Astrocyte (in vitro differentiated cells and primary cell): ENCODE measurements at regions not wholly inside any gene's neighbourhood (a gene's known extent, or its start where the extent isn't known, plus 50 kb on each side); places are given as distances from the start of the nearest gene placed in this dataset.

ENCODE experiments used
- DNase-seq: peaks from one replicate; pipeline ENCODE4 v3.0.0-alpha.2; 2010; ENCODE audit warnings: low read depth
- FAIRE-seq: peaks from 2 replicates; lab custom pipeline; 2011; peaks lifted over from hg19 to GRCh38; lab: Jason Lieb, UNC
- H2AFZ ChIP-seq: 2 replicates; pipeline ENCODE4 v1.6.0; 2012; ENCODE audit warnings: low read depth, low read length, inconsistent platforms
- H3K27ac ChIP-seq: 2 replicates; pipeline ENCODE4 v1.5.1; 2011; ENCODE audit warnings: low read depth, low read length, inconsistent platforms
- H3K27me3 ChIP-seq: 2 replicates; pipeline ENCODE4 v1.6.0; 2011; ENCODE audit warnings: low read length, inconsistent platforms; ENCODE audit not compliant: insufficient read depth
- H3K36me3 ChIP-seq: 2 replicates; pipeline ENCODE4 v1.5.1; 2011; ENCODE audit warnings: low read length, inconsistent platforms; ENCODE audit not compliant: insufficient read depth
- H3K4me1 ChIP-seq: 2 replicates; pipeline ENCODE4 v1.5.1; 2011; ENCODE audit warnings: low read length, inconsistent platforms; ENCODE audit not compliant: insufficient read depth
- H3K4me2 ChIP-seq: 2 replicates; pipeline ENCODE4 v1.6.0; 2012; ENCODE audit warnings: low read length, inconsistent platforms
- H3K4me3 ChIP-seq: 2 replicates; pipeline ENCODE4 v1.5.1; 2011; ENCODE audit warnings: low read depth, mild to moderate bottlenecking, low read length, inconsistent platforms; ENCODE audit not compliant: insufficient read depth
- H3K79me2 ChIP-seq: 2 replicates; pipeline ENCODE4 v1.6.0; 2012; ENCODE audit warnings: mild to moderate bottlenecking, low read length, inconsistent platforms; ENCODE audit not compliant: insufficient read depth
- H3K9ac ChIP-seq: 2 replicates; pipeline ENCODE4 v1.6.0; 2012; ENCODE audit warnings: mild to moderate bottlenecking, low read length, inconsistent platforms
- H3K9me3 ChIP-seq: 2 replicates; pipeline ENCODE4 v1.5.1; 2012; ENCODE audit warnings: low read depth, mild to moderate bottlenecking, low read length, inconsistent platforms; ENCODE audit not compliant: insufficient read depth
- H4K20me1 ChIP-seq: 2 replicates; pipeline ENCODE4 v1.6.0; 2012; ENCODE audit warnings: low read length, inconsistent platforms; ENCODE audit not compliant: insufficient read depth
- H3K27ac Mint-ChIP-seq: one replicate; pipeline ENCODE4 v1.8.0; 2021; ENCODE audit warnings: mild to moderate bottlenecking, mixed read lengths; ENCODE audit not compliant: unreplicated experiment
- H3K27me3 Mint-ChIP-seq: one replicate; pipeline ENCODE4 v1.8.0; 2021; ENCODE audit warnings: low read depth, mixed read lengths; ENCODE audit not compliant: unreplicated experiment
- H3K36me3 Mint-ChIP-seq: one replicate; pipeline ENCODE4 v1.8.0; 2021; ENCODE audit warnings: low read depth, mixed read lengths; ENCODE audit not compliant: unreplicated experiment
- H3K4me1 Mint-ChIP-seq: one replicate; pipeline ENCODE4 v1.8.0; 2021; ENCODE audit warnings: low read depth, mixed read lengths; ENCODE audit not compliant: unreplicated experiment
- H3K4me3 Mint-ChIP-seq: one replicate; pipeline ENCODE4 v1.8.0; 2021; ENCODE audit warnings: mild to moderate bottlenecking, moderate library complexity, mixed read lengths; ENCODE audit not compliant: unreplicated experiment
- H3K9me3 Mint-ChIP-seq: one replicate; pipeline ENCODE4 v1.8.0; 2021; ENCODE audit warnings: mild to moderate bottlenecking, mixed read lengths; ENCODE audit not compliant: unreplicated experiment
- CTCF ChIP-seq: IDR thresholded peaks from 2 replicates; pipeline ENCODE4 v1.5.1; 2011; ENCODE audit warnings: low read depth, mild to moderate bottlenecking, inconsistent platforms, low read length, moderate library complexity; ENCODE audit not compliant: insufficient read depth
- EZH2 ChIP-seq: IDR thresholded peaks from 2 replicates; pipeline ENCODE4 v1.6.1; 2012; ENCODE audit warnings: mild to moderate bottlenecking, low read length, inconsistent platforms; ENCODE audit not compliant: insufficient read depth

GRCh38 chr22:46087336-46087690 is 63.0 kb upstream of the PPARA start:
- H3K36me3 Mint-ChIP-seq = no peaks in the 10 kb centered on the region
- peaks cover 5% of the 10 kb centered on the region for H3K4me1 Mint-ChIP-seq
- H4K20me1 ChIP-seq = peaks cover 100% of the 10 kb centered on the region
- no peak for DNase-seq
- H3K9me3 Mint-ChIP-seq = no peaks in the 10 kb centered on the region
- no peak overlapping the region for H3K4me3 Mint-ChIP-seq
- H2AFZ ChIP-seq = no peak overlapping the region
- H3K27me3 ChIP-seq = no peaks in the 10 kb centered on the region
- no peak for FAIRE-seq
- H3K9me3 ChIP-seq = no peaks in the 10 kb centered on the region
- peak overlapping the region; percentile 91 for H3K27ac ChIP-seq
- H3K36me3 ChIP-seq = peaks cover 35% of the 10 kb centered on the region
- peaks cover 22% of the 10 kb centered on the region for H3K27me3 Mint-ChIP-seq
- H3K4me2 ChIP-seq = peak overlapping the region; percentile 94
- peak overlapping the region; percentile 99 for H3K4me3 ChIP-seq
- H3K9ac ChIP-seq = peak overlapping the region; percentile 96
- peaks cover 88% of the 10 kb centered on the region for H3K4me1 ChIP-seq
- peaks cover 100% of the 10 kb centered on the region for H3K79me2 ChIP-seq
- H3K27ac Mint-ChIP-seq = no peak overlapping the region
- TF ChIP-seq EZH2 = no peak

- FAIRE-seq (no peak), DNase-seq (peak; percentile 89)
- no peaks in the 10 kb centered on the region for H3K9me3 Mint-ChIP-seq
- peaks cover 100% of the 10 kb centered on the region for H3K79me2 ChIP-seq
- peak overlapping the region; percentile 96 for H3K9ac ChIP-seq
- no peaks in the 10 kb centered on the region for H3K9me3 ChIP-seq
- peaks cover 100% of the 10 kb centered on the region for H4K20me1 ChIP-seq
- peaks cover 5% of the 10 kb centered on the region for H3K4me1 Mint-ChIP-seq
- no peaks in the 10 kb centered on the region for H3K36me3 Mint-ChIP-seq
- H3K27me3 Mint-ChIP-seq = peaks cover 28% of the 10 kb centered on the region
- H3K4me3 ChIP-seq = peak overlapping the region; percentile 26
- H3K27me3 ChIP-seq = no peaks in the 10 kb centered on the region
- H3K4me1 ChIP-seq = peaks cover 88% of the 10 kb centered on the region
- peaks cover 36% of the 10 kb centered on the region for H3K36me3 ChIP-seq
- H3K4me3 Mint-ChIP-seq = no peak overlapping the region
- H3K4me2 ChIP-seq = peak overlapping the region; percentile 94
- TF ChIP-seq CTCF (no peak), EZH2 (no peak)
- no peak overlapping the region for H2AFZ ChIP-seq
- peak overlapping the region; percentile 91 for H3K27ac ChIP-seq
- no peak overlapping the region for H3K27ac Mint-ChIP-seq
Measured at GRCh38 chr22:46087816-46088277, 62.5 kb upstream of the PPARA start.

- TF ChIP-seq EZH2 = no peak
- TF ChIP-seq CTCF = no peak
- Mint-ChIP-seq H3K4me1 (peaks cover 5% of the 10 kb centered on the region), H3K36me3 (no peaks in the 10 kb centered on the region), H3K4me3 (no peak overlapping the region), H3K27ac (no peak overlapping the region), H3K27me3 (peaks cover 36% of the 10 kb centered on the region), H3K9me3 (no peaks in the 10 kb centered on the region)
- Histone ChIP-seq H2AFZ (no peak overlapping the region), H3K9me3 (no peaks in the 10 kb centered on the region), H3K36me3 (peaks cover 36% of the 10 kb centered on the region), H3K4me1 (peaks cover 82% of the 10 kb centered on the region), H3K9ac (peak overlapping the region; percentile 96), H4K20me1 (peaks cover 100% of the 10 kb centered on the region), H3K27me3 (no peaks in the 10 kb centered on the region), H3K4me3 (peak overlapping the region; percentile 26), H3K27ac (peak overlapping the region; percentile 91), H3K79me2 (peaks cover 100% of the 10 kb centered on the region), H3K4me2 (peak overlapping the region; percentile 94)
- no peak for FAIRE-seq
- DNase-seq = peak; percentile 76
Measured at GRCh38 chr22:46088541-46089311, 61.6 kb upstream of the PPARA start.
